Keratinocyte (primary cell): ENCODE measurements at regions not wholly inside any gene's neighbourhood (a gene's known extent, or its start where the extent isn't known, plus 50 kb on each side); places are given as distances from the start of the nearest gene placed in this dataset.

Experiments
- DNase-seq: peaks from one replicate; pipeline ENCODE4 v3.0.0-alpha.2; 2011; ENCODE audit warnings: low read depth, missing footprints, low spot score
- FAIRE-seq: peaks from 2 replicates; lab custom pipeline; 2011; peaks lifted over from hg19 to GRCh38; lab: Jason Lieb, UNC
- H2AFZ ChIP-seq: 2 replicates; pipeline ENCODE4 v1.6.0; 2012; ENCODE audit warnings: low read length, control low read depth, inconsistent platforms; ENCODE audit not compliant: control insufficient read depth
- H3K27ac ChIP-seq: 2 replicates; pipeline ENCODE4 v1.5.1; 2011; ENCODE audit warnings: low read length; ENCODE audit not compliant: control insufficient read depth, insufficient read depth
- H3K27me3 ChIP-seq: 3 replicates; pipeline ENCODE4 v1.6.0; 2011; ENCODE audit warnings: low read length; ENCODE audit not compliant: control insufficient read depth, insufficient read depth; ENCODE audit errors: extremely low read depth
- H3K36me3 ChIP-seq, 2 experiments: 2 replicates in 1 of 2; 3 replicates in 1 of 2; pipeline ENCODE4 v1.5.1; 2011; ENCODE audit warnings: low read length in 2 of 2, mild to moderate bottlenecking in 1 of 2; ENCODE audit not compliant: control insufficient read depth in 2 of 2, insufficient read depth in 2 of 2; ENCODE audit errors: extremely low read depth in 1 of 2
- H3K4me1 ChIP-seq: 3 replicates; pipeline ENCODE4 v1.5.1; 2011; ENCODE audit warnings: low read length; ENCODE audit not compliant: control insufficient read depth, insufficient read depth; ENCODE audit errors: extremely low read depth
- H3K4me2 ChIP-seq: 3 replicates; pipeline ENCODE4 v1.6.0; 2011; ENCODE audit warnings: low read depth, low read length; ENCODE audit not compliant: control insufficient read depth, insufficient read depth; ENCODE audit errors: extremely low read depth
- H3K4me3 ChIP-seq, 3 experiments: fragments of 200-600 bp in 1 of 3; sonication (generic) in 1 of 3; 2 replicates in 2 of 3; 3 replicates in 1 of 3; pipeline ENCODE4 v1.5.1; 2011 to 2016; ENCODE audit warnings: low read length in 3 of 3, mild to moderate bottlenecking in 3 of 3, control low read depth in 2 of 3, inconsistent platforms in 1 of 3, low read depth in 1 of 3, mixed read lengths in 1 of 3, mixed run types in 1 of 3, moderate library complexity in 1 of 3; ENCODE audit not compliant: control insufficient read depth in 2 of 3, insufficient read depth in 2 of 3; ENCODE audit errors: extremely low read depth in 1 of 3
- H3K79me2 ChIP-seq: 2 replicates; pipeline ENCODE4 v1.6.0; 2012; ENCODE audit warnings: low read length; ENCODE audit not compliant: control insufficient read depth, insufficient read depth
- H3K9ac ChIP-seq: 3 replicates; pipeline ENCODE4 v1.6.0; 2011; ENCODE audit warnings: low read length; ENCODE audit not compliant: control insufficient read depth, insufficient read depth; ENCODE audit errors: extremely low read depth
- H3K9me1 ChIP-seq: 3 replicates; pipeline ENCODE4 v1.6.0; 2011; ENCODE audit warnings: low read length; ENCODE audit not compliant: control insufficient read depth, insufficient read depth; ENCODE audit errors: extremely low read depth
- H3K9me3 ChIP-seq: 2 replicates; pipeline ENCODE4 v1.5.1; 2012; ENCODE audit warnings: low read depth, low read length; ENCODE audit not compliant: control insufficient read depth
- H4K20me1 ChIP-seq: 3 replicates; pipeline ENCODE4 v1.6.0; 2011; ENCODE audit warnings: low read length; ENCODE audit not compliant: control insufficient read depth, insufficient read depth; ENCODE audit errors: extremely low read depth
- EZH2 ChIP-seq: IDR thresholded peaks from one replicate; pipeline ENCODE4 v1.6.1; 2012; ENCODE audit warnings: inconsistent platforms, mild to moderate bottlenecking, low read length, moderate library complexity
- dilution Hi-C: fragments of 300-500 bp; cut with MboI; formaldehyde crosslinking; loops from one replicate; pipeline ENCODE4 v1.7.0; 2020; ENCODE audit warnings: low sequenced_read_pairs; ENCODE audit not compliant: extremely low pct_ligation_motif_present
- TF ChIP-seq, protein P1 (sequence below), 3 experiments: IDR thresholded peaks in 1 of 3; conservative IDR thresholded peaks in 1 of 3; optimal IDR thresholded peaks in 1 of 3; 2 replicates in 2 of 3; 3 replicates in 1 of 3; pipeline versions ENCODE3 to v1.5.1; 2011; ENCODE audit warnings: low read length in 3 of 3, mild to moderate bottlenecking in 3 of 3, moderate library complexity in 2 of 3, control low read depth in 1 of 3, inconsistent platforms in 1 of 3; ENCODE audit not compliant: insufficient read depth in 2 of 3; ENCODE audit errors: extremely low read depth in 1 of 3

DNA sequence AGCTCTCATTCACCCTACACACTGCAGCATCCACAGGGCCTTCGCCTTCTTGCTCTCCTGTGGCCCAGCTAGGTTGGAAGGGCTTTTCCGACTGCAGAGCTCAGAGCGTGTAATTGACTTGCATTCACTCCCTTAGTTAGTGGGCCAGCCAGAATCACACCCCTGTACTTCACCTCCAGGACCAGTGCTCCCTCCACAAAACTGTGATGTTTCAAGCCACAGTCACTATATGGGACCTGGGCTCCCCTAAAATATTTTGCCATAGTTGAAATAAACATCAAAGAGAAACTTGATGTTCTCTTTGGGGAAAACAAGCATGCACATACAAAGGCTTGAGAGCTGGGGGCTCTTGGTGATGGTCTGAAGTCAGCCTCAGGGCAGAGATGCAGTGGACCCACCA lies 69.7 kb upstream of the POU3F3 start:
- no peak for FAIRE-seq
- no peaks in the 10 kb centered on the region for H3K27me3 ChIP-seq

DNA sequence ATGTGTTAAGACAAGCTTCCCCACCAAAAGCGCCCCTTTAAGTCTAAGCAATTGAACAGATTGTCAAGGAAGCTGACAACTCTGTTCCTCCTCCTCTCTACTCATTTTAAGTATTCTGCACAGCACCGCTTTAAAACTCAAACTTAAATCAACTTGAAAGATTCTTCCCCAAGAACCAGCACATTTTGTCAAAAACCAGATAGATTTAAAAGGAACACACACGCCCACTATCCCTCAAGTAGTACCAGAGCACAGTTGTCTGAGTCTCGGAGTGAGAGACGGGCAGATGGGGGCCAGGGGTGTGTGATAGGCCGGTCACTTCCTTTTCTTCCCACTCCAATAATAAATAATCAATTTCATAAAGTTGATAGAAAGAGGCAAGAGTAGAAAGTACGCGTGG lies 67.7 kb upstream of the POU3F3 start:
- no peaks in the 10 kb centered on the region for H3K27me3 ChIP-seq
- FAIRE-seq = no peak
- dilution Hi-C loops = no loop called here

More for the DNA sequence above, 69.7 kb upstream of the POU3F3 start:
- Histone ChIP-seq H3K27ac (no peak overlapping the region), H3K9ac (no peak overlapping the region), H3K4me2 (no peak overlapping the region), H3K9me1 (no peaks in the 10 kb centered on the region), H4K20me1 (no peaks in the 10 kb centered on the region), H3K4me3 (no peak overlapping the region), H2AFZ (no peak overlapping the region), H3K9me3 (no peaks in the 10 kb centered on the region), H3K4me1 (no peaks in the 10 kb centered on the region), H3K79me2 (no peaks in the 10 kb centered on the region), H3K36me3 (no peaks in the 10 kb centered on the region)
- TF ChIP-seq, protein P1, sequence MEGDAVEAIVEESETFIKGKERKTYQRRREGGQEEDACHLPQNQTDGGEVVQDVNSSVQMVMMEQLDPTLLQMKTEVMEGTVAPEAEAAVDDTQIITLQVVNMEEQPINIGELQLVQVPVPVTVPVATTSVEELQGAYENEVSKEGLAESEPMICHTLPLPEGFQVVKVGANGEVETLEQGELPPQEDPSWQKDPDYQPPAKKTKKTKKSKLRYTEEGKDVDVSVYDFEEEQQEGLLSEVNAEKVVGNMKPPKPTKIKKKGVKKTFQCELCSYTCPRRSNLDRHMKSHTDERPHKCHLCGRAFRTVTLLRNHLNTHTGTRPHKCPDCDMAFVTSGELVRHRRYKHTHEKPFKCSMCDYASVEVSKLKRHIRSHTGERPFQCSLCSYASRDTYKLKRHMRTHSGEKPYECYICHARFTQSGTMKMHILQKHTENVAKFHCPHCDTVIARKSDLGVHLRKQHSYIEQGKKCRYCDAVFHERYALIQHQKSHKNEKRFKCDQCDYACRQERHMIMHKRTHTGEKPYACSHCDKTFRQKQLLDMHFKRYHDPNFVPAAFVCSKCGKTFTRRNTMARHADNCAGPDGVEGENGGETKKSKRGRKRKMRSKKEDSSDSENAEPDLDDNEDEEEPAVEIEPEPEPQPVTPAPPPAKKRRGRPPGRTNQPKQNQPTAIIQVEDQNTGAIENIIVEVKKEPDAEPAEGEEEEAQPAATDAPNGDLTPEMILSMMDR (optimal IDR thresholded peaks at IDR 0.05 in 1 of 3, IDR thresholded peaks at IDR 0.05 in 1 of 3, conservative IDR thresholded peaks at IDR 0.05 in 1 of 3; ENCODE audit: extremely low read depth in 1 of 3, insufficient read depth in 2 of 3, low read length in 3 of 3) = no peak
- no peak for TF ChIP-seq EZH2
- no peak for DNase-seq
- dilution Hi-C loops = no loop called here

More for the DNA sequence above, 67.7 kb upstream of the POU3F3 start:
- Histone ChIP-seq H3K9me1 (no peaks in the 10 kb centered on the region), H3K9ac (no peak overlapping the region), H3K4me2 (no peak overlapping the region), H3K4me1 (no peaks in the 10 kb centered on the region), H3K36me3 (no peaks in the 10 kb centered on the region), H3K9me3 (no peaks in the 10 kb centered on the region), H3K27ac (no peak overlapping the region), H3K79me2 (no peaks in the 10 kb centered on the region), H3K4me3 (no peak overlapping the region), H4K20me1 (no peaks in the 10 kb centered on the region), H2AFZ (no peak overlapping the region)
- no peak for TF ChIP-seq EZH2
- TF ChIP-seq, protein P1 (optimal IDR thresholded peaks at IDR 0.05 in 1 of 3, IDR thresholded peaks at IDR 0.05 in 1 of 3, conservative IDR thresholded peaks at IDR 0.05 in 1 of 3; ENCODE audit: extremely low read depth in 1 of 3, insufficient read depth in 2 of 3, low read length in 3 of 3) = no peak
- DNase-seq = no peak
